IMR-90 (cell line): ENCODE measurements at regions not wholly inside any gene's neighbourhood (a gene's known extent, or its start where the extent isn't known, plus 50 kb on each side); places are given as distances from the start of the nearest gene placed in this dataset.
"Not testable (repeated sequence)": the region's sequence is repeated elsewhere in the genome, so short reads cannot be mapped to it uniquely, and the experiment has no call there.

Experiments
- ATAC-seq: fragments of 200-7000 bp; cut with Tn5 transposase; 2 replicates; pipeline ENCODE4 v1.9.1; 2020; ENCODE audit warnings: low read depth, mild to moderate bottlenecking, moderate library complexity
- BruUV-seq: library from RNA; stranded (reverse); fragments of 400-500 nt; replicated peaks from 2 replicates; lab custom pipeline; 2021; lab: Mats Ljungman, UMichigan
- CTCF ChIA-PET: fragments of 300-600 bp; formaldehyde crosslinking; extraction: SDS; loops from one replicate; lab custom pipeline; 2021; ENCODE audit warnings: antibody characterized with exemption; lab: Yijun Ruan, JAX
- POLR2A ChIA-PET: fragments of 300-600 bp; sonication (Branson Sonifier 250); formaldehyde crosslinking; loops from one replicate; lab custom pipeline; 2022; ENCODE audit warnings: antibody characterized with exemption; ENCODE audit not compliant: unreplicated experiment; lab: Charles Lee
- DNase-seq: peaks from one replicate; pipeline ENCODE4 v3.0.0; 2013
- H2AFZ ChIP-seq: replicated peaks from 2 replicates; pipeline ENCODE3; 2013; ENCODE audit warnings: low read length, mild to moderate bottlenecking; ENCODE audit not compliant: poor library complexity
- H2AK5ac ChIP-seq: 2 replicates; pipeline ENCODE4 v1.6.1; 2013; ENCODE audit warnings: low read depth, low read length, inconsistent platforms
- H2AK9ac ChIP-seq: replicated peaks from 2 replicates; pipeline ENCODE3; 2013; ENCODE audit warnings: mild to moderate bottlenecking, low read depth, low read length, moderate library complexity; ENCODE audit not compliant: poor library complexity
- H2BK120ac ChIP-seq: 2 replicates; pipeline ENCODE4 v1.6.1; 2013; ENCODE audit warnings: low read depth, low read length, inconsistent platforms
- H2BK15ac ChIP-seq: 3 replicates; pipeline ENCODE4 v1.6.1; 2013; ENCODE audit warnings: low read depth, low read length, inconsistent platforms
- H2BK20ac ChIP-seq: 2 replicates; pipeline ENCODE4 v1.6.1; 2013; ENCODE audit warnings: low read depth, mild to moderate bottlenecking, inconsistent platforms, low read length, moderate library complexity
- H2BK5ac ChIP-seq: 2 replicates; pipeline ENCODE4 v1.6.1; 2013; ENCODE audit warnings: mild to moderate bottlenecking, low read depth, low read length, inconsistent platforms; ENCODE audit not compliant: poor library complexity, severe bottlenecking
- H3K14ac ChIP-seq: replicated peaks from 2 replicates; pipeline ENCODE4 v1.6.1; 2013; ENCODE audit warnings: low read depth, low read length, inconsistent platforms
- H3K18ac ChIP-seq: 2 replicates; pipeline ENCODE4 v1.6.1; 2013; ENCODE audit warnings: low read depth, low read length, control low read depth
- H3K23ac ChIP-seq: 2 replicates; pipeline ENCODE4 v1.6.1; 2013; ENCODE audit warnings: low read depth, low read length, inconsistent platforms
- H3K27ac ChIP-seq: 2 replicates; pipeline ENCODE4 v1.5.1; 2013; ENCODE audit warnings: mild to moderate bottlenecking, control low read depth, low read length; ENCODE audit not compliant: insufficient read depth
- H3K27me3 ChIP-seq: 2 replicates; pipeline ENCODE4 v1.6.1; 2013; ENCODE audit warnings: low read length; ENCODE audit not compliant: control insufficient read depth, insufficient read depth
- H3K36me3 ChIP-seq: 2 replicates; pipeline ENCODE4 v1.6.1; 2013; ENCODE audit warnings: low read length, mixed read lengths; ENCODE audit not compliant: control insufficient read depth, insufficient read depth
- H3K4ac ChIP-seq: 2 replicates; pipeline ENCODE4 v1.6.1; 2013; ENCODE audit warnings: low read depth, low read length, inconsistent platforms
- H3K4me1 ChIP-seq: 2 replicates; pipeline ENCODE4 v1.6.1; 2013; ENCODE audit warnings: low read length, mixed read lengths; ENCODE audit not compliant: control insufficient read depth, insufficient read depth
- H3K4me2 ChIP-seq: 2 replicates; pipeline ENCODE4 v1.6.1; 2013; ENCODE audit warnings: low read depth, mild to moderate bottlenecking, control low read depth, low read length, moderate library complexity
- H3K4me3 ChIP-seq: 2 replicates; pipeline ENCODE4 v1.5.1; 2013; ENCODE audit warnings: low read depth, mild to moderate bottlenecking, control low read depth, low read length, moderate library complexity; ENCODE audit not compliant: insufficient read depth
- H3K56ac ChIP-seq: 2 replicates; pipeline ENCODE4 v1.6.1; 2013; ENCODE audit warnings: low read length, inconsistent platforms; ENCODE audit not compliant: insufficient read depth; ENCODE audit errors: extremely low read depth
- H3K79me1 ChIP-seq, 2 experiments: 2 replicates each; pipeline ENCODE4 v1.6.1; 2013; ENCODE audit warnings: low read length in 2 of 2, inconsistent platforms in 1 of 2, low read depth in 1 of 2
- H3K9ac ChIP-seq: 2 replicates; pipeline ENCODE4 v1.6.1; 2013; ENCODE audit warnings: low read depth, low read length, control low read depth
- H3K9me1 ChIP-seq: 2 replicates; pipeline ENCODE4 v1.6.1; 2013; ENCODE audit warnings: low read length, inconsistent platforms; ENCODE audit not compliant: insufficient read depth
- H3K9me3 ChIP-seq: 2 replicates; pipeline ENCODE4 v1.6.1; 2013; ENCODE audit warnings: low read length; ENCODE audit not compliant: control insufficient read depth, insufficient read depth
- H4K20me1 ChIP-seq: 2 replicates; pipeline ENCODE4 v1.6.1; 2013; ENCODE audit warnings: low read length, inconsistent platforms; ENCODE audit not compliant: insufficient read depth
- H4K5ac ChIP-seq: 2 replicates; pipeline ENCODE4 v1.6.1; 2013; ENCODE audit warnings: mild to moderate bottlenecking, low read depth, low read length, control low read depth
- H4K8ac ChIP-seq, 2 experiments: 2 replicates each; pipeline ENCODE4 v1.6.1; 2013; ENCODE audit warnings: low read depth in 2 of 2, low read length in 2 of 2, control low read depth in 1 of 2, inconsistent platforms in 1 of 2
- H4K91ac ChIP-seq: 2 replicates; pipeline ENCODE4 v1.6.1; 2013; ENCODE audit warnings: low read depth, low read length, inconsistent platforms; ENCODE audit not compliant: insufficient read depth
- MAZ ChIP-seq: IDR thresholded peaks from 2 replicates; pipeline ENCODE4 v1.6.1; 2012; ENCODE audit warnings: low read depth, mild to moderate bottlenecking, low read length, improper control_type of control experiment, moderate library complexity, borderline replicate concordance
- RCOR1 ChIP-seq: IDR thresholded peaks from 2 replicates; pipeline ENCODE4 v1.6.1; 2012; ENCODE audit warnings: mild to moderate bottlenecking, low read length, improper control_type of control experiment; ENCODE audit not compliant: insufficient replicate concordance
- WGBS, 2 experiments: methylation state at CpG; one replicate each; pipeline versions ENCODE4 v1.1.5 to v1.1.7; 2013; ENCODE audit warnings: missing lambda C conversion rate in 2 of 2; ENCODE audit not compliant: insufficient read length in 1 of 2; ENCODE audit errors: extremely low coverage in 2 of 2; 5-methylcytosine and 5-hydroxymethylcytosine counted together
- dilution Hi-C: fragments of 300-500 bp; cut with HindIII; formaldehyde crosslinking; loops from one replicate; pipeline ENCODE4 v1.14.3; 2018; ENCODE audit warnings: low sequenced_read_pairs; ENCODE audit not compliant: unreplicated experiment
- in situ Hi-C: fragments of 300-500 bp; cut with MboI; formaldehyde crosslinking; loops from 3 replicates; pipeline ENCODE4 v1.14.3; 2019; ENCODE audit warnings: low sequenced_read_pairs, inconsistent platforms, mixed read lengths
- intact Hi-C: fragments of 100-400 bp; cut with micrococcal nuclease; formaldehyde crosslinking; loops from 2 replicates; pipeline ENCODE4 v1.10.0; 2022

DNA sequence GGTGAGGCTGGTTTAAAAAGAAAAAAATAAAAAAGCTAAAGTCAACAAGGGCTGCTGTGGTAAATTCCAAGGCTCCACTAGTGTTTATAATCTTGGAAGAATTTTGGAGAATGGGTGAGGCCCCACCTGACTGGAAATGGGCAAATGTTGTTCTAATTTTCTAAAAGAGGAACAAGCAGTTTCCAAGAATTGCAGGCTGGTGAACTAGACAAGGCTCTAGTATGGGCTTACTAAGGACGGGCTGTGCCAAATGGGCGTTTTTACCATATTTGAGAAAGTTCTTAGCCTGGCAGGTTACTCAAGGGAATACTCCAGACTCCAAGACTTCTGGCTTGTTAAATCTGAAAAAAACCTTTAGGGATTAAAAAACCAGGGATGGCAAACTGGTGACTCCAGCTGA, 67.0 kb upstream of the ABHD2 start:
- ATAC-seq = no peak
- no peaks in the 10 kb centered on the region for H3K79me1 ChIP-seq
- peaks cover 9% of the 10 kb centered on the region for H3K4me1 ChIP-seq
- no peak overlapping the region for H2BK5ac ChIP-seq
- WGBS, 2 experiments = no CpG with 5 or more reads among the region's 2 CpGs
- in situ Hi-C loops = loop anchor here (25.0 kb wide), 1 partner anchor 534 kb away; no protein-coding TSS in a partner anchor
- no peak overlapping the region for H3K4ac ChIP-seq
- no peak overlapping the region for H2AK5ac ChIP-seq
- TF ChIP-seq MAZ (no peak), RCOR1 (no peak)
- no peaks in the 10 kb centered on the region for H3K27me3 ChIP-seq
- no peak overlapping the region for H4K8ac ChIP-seq
- no TSS peak for BruUV-seq
- intact Hi-C loops = no loop called here
- H3K9ac ChIP-seq = no peak overlapping the region
- no peak overlapping the region for H3K14ac ChIP-seq
- H3K9me3 ChIP-seq = peaks cover 3% of the 10 kb centered on the region
- DNase-seq = no peak
- no peak overlapping the region for H2BK20ac ChIP-seq
- POLR2A ChIA-PET = no interaction called here
- dilution Hi-C loops = loop anchor here (25.0 kb wide), 1 partner anchor 109 kb away; the partner anchor contains the start of gene MFGE8
- no peak overlapping the region for H4K91ac ChIP-seq
- H3K56ac ChIP-seq = no peak overlapping the region
- H2AK9ac ChIP-seq = no peak overlapping the region
- no peak overlapping the region for H3K23ac ChIP-seq
- CTCF ChIA-PET = no interaction called here
- H3K27ac ChIP-seq = no peak overlapping the region
- no peak overlapping the region for H3K4me3 ChIP-seq
- H4K5ac ChIP-seq = no peak overlapping the region
- no peak overlapping the region for H2BK120ac ChIP-seq
- no peaks in the 10 kb centered on the region for H3K9me1 ChIP-seq
- H3K18ac ChIP-seq = no peak overlapping the region
- no peaks in the 10 kb centered on the region for H4K20me1 ChIP-seq
- H2BK15ac ChIP-seq = no peak overlapping the region
- H3K36me3 ChIP-seq = no peaks in the 10 kb centered on the region
- no peak overlapping the region for H3K4me2 ChIP-seq
- H2AFZ ChIP-seq = no peak overlapping the region

DNA sequence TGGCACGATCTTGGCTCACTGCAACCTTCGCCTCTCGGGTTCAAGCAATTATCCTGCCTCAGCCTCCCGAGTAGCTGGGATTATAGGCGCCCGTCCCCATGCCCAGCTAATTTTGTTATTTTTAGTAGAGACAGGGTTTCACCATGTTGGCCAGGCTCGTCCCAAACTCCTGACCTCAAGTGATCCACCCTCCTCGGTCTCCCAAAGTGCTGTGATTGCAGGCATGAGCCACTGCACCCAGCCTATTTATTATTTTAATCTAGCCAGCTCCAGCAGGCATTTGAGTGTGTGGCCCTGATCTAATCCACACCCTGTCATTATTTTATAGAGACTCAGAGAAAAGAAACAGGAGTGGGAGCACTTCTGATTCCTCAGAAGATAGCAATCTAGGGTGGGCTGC, 66.4 kb upstream of the ABHD2 start:
- BruUV-seq, H2BK120ac ChIP-seq, H3K23ac ChIP-seq, H3K56ac ChIP-seq, H2AFZ ChIP-seq, H2BK15ac ChIP-seq, H4K91ac ChIP-seq, H4K5ac ChIP-seq, DNase-seq, H3K27ac ChIP-seq, H3K9me1 ChIP-seq, H2BK20ac ChIP-seq, H2AK9ac ChIP-seq, H3K4ac ChIP-seq, H3K79me1 ChIP-seq, H3K9ac ChIP-seq, H3K14ac ChIP-seq, H4K20me1 ChIP-seq, intact Hi-C loops, H3K18ac ChIP-seq, H2BK5ac ChIP-seq, H3K4me1 ChIP-seq, H3K4me2 ChIP-seq, H3K4me3 ChIP-seq, H3K9me3 ChIP-seq, H3K27me3 ChIP-seq, H3K36me3 ChIP-seq, H4K8ac ChIP-seq, ATAC-seq, H2AK5ac ChIP-seq: not testable (repeated sequence)
- dilution Hi-C loops = loop anchor here (25.0 kb wide), 1 partner anchor 110 kb away; the partner anchor contains the start of gene MFGE8
- no CpG with 5 or more reads among the region's 8 CpGs for WGBS, 2 experiments
- in situ Hi-C loops = loop anchor here (25.0 kb wide), 1 partner anchor 535 kb away; no protein-coding TSS in a partner anchor
- POLR2A ChIA-PET = interaction anchor here (0.6 kb wide), 1 partner anchor 70 kb away, joined by 5 read pairs; no protein-coding TSS in a partner anchor
- CTCF ChIA-PET = interaction anchor here (1.3 kb wide), 1 partner anchor 117 kb away, joined by 5 read pairs; no protein-coding TSS in a partner anchor
